Neural cell (in vitro differentiated cells): ENCODE measurements at regions not wholly inside any gene's neighbourhood (a gene's known extent, or its start where the extent isn't known, plus 50 kb on each side); places are given as distances from the start of the nearest gene placed in this dataset.

ENCODE experiments used
- H2AFZ ChIP-seq: fragments of 200-600, 300-800 bp; sonication (generic), shearing (Covaris generic); 2 replicates; pipeline ENCODE4 v1.6.0; 2014; ENCODE audit warnings: low read depth, mild to moderate bottlenecking, antibody characterized with exemption, low read length, moderate library complexity
- H3F3A ChIP-seq: fragments of 200-600 bp; shearing (Covaris generic); 2 replicates; pipeline ENCODE4 v1.6.1; 2016; ENCODE audit warnings: mild to moderate bottlenecking, moderate library complexity, mixed read lengths, antibody characterized with exemption, low read length; ENCODE audit not compliant: insufficient read depth, poor library complexity, severe bottlenecking
- H3K27ac ChIP-seq: fragments of 200-600, 300-800 bp; sonication (generic), shearing (Covaris generic); 2 replicates; pipeline ENCODE4 v1.5.1; 2014; ENCODE audit warnings: mild to moderate bottlenecking, low read length, moderate library complexity
- H3K27me3 ChIP-seq: fragments of 300-800, 200-600 bp; sonication (generic), shearing (Covaris generic); 2 replicates; pipeline ENCODE4 v1.6.0; 2014; ENCODE audit warnings: mild to moderate bottlenecking, low read depth, low read length, moderate library complexity; ENCODE audit not compliant: insufficient read depth
- H3K36me3 ChIP-seq: fragments of 300-800, 200-600 bp; sonication (generic), shearing (Covaris generic); 2 replicates; pipeline ENCODE4 v1.5.1; 2014; ENCODE audit warnings: mild to moderate bottlenecking, antibody characterized with exemption, low read length, moderate library complexity; ENCODE audit not compliant: insufficient read depth
- H3K4me2 ChIP-seq: fragments of 300-800, 200-600 bp; sonication (generic), shearing (Covaris generic); 2 replicates; pipeline ENCODE4 v1.6.0; 2014; ENCODE audit warnings: mild to moderate bottlenecking, low read length
- H3K4me3 ChIP-seq: fragments of 300-800, 200-600 bp; sonication (generic), shearing (Covaris generic); 2 replicates; pipeline ENCODE4 v1.5.1; 2014; ENCODE audit warnings: mild to moderate bottlenecking, low read length, moderate library complexity
- H3K79me2 ChIP-seq: fragments of 200-600 bp; shearing (Covaris generic); replicated peaks from 2 replicates; pipeline ENCODE4 v1.6.0; 2014; ENCODE audit warnings: mild to moderate bottlenecking, low read length, moderate library complexity; ENCODE audit not compliant: insufficient read depth
- H3K9ac ChIP-seq: fragments of 300-800, 200-600 bp; sonication (generic), shearing (Covaris generic); 2 replicates; pipeline ENCODE4 v1.6.1; 2016; ENCODE audit warnings: mild to moderate bottlenecking, low read length, mixed read lengths
- H3K9me2 ChIP-seq: fragments of 200-600 bp; shearing (Covaris generic); 2 replicates; pipeline ENCODE4 v1.6.1; 2016; ENCODE audit warnings: mild to moderate bottlenecking, low read length, mixed read lengths; ENCODE audit not compliant: insufficient read depth
- H3K9me3 ChIP-seq: fragments of 200-600, 300-800 bp; sonication (generic), shearing (Covaris generic); 2 replicates; pipeline ENCODE4 v1.6.1; 2016; ENCODE audit warnings: mild to moderate bottlenecking, mixed run types, low read length, moderate library complexity, mixed read lengths
- H4K20me1 ChIP-seq: fragments of 200-600 bp; shearing (Covaris generic); 2 replicates; pipeline ENCODE4 v1.6.1; 2016; ENCODE audit warnings: mild to moderate bottlenecking, mixed run types; ENCODE audit not compliant: insufficient read depth
- CTCF ChIP-seq: fragments of 450-650 bp; IDR thresholded peaks from 2 replicates; pipeline ENCODE4 v1.5.1; 2014; ENCODE audit warnings: antibody characterized with exemption, mild to moderate bottlenecking, moderate library complexity; ENCODE audit not compliant: poor library complexity, severe bottlenecking
- EP300 ChIP-seq: fragments of 450-650 bp; conservative IDR thresholded peaks from 2 replicates; pipeline ENCODE4 v1.6.1; 2014; ENCODE audit warnings: antibody characterized with exemption, mild to moderate bottlenecking, moderate library complexity; ENCODE audit not compliant: poor library complexity, severe bottlenecking
- EZH2 ChIP-seq: fragments of 200-600, 300-800 bp; shearing (Covaris generic), sonication (generic); IDR thresholded peaks from 2 replicates; pipeline ENCODE4 v1.6.1; 2014; ENCODE audit warnings: antibody characterized with exemption, low read length, borderline replicate concordance, mild to moderate bottlenecking; ENCODE audit not compliant: insufficient read depth, poor library complexity, severe bottlenecking
- MXI1 ChIP-seq: fragments of 450-650 bp; conservative IDR thresholded peaks from 2 replicates; pipeline ENCODE4 v1.6.1; 2014; ENCODE audit warnings: antibody characterized with exemption, mild to moderate bottlenecking; ENCODE audit not compliant: poor library complexity, severe bottlenecking
- POLR2AphosphoS5 ChIP-seq: IDR thresholded peaks from 2 replicates; pipeline ENCODE4 v1.6.1; 2012
- RAD21 ChIP-seq: fragments of 450-650 bp; conservative IDR thresholded peaks from 2 replicates; pipeline ENCODE4 v1.6.1; 2014; ENCODE audit warnings: antibody characterized with exemption, mild to moderate bottlenecking, moderate library complexity
- REST ChIP-seq: IDR thresholded peaks from 2 replicates; pipeline ENCODE4 v1.6.1; 2012; ENCODE audit warnings: borderline replicate concordance
- SMC3 ChIP-seq: fragments of 450-650 bp; conservative IDR thresholded peaks from 2 replicates; pipeline ENCODE4 v1.6.1; 2014; ENCODE audit warnings: antibody characterized with exemption, mild to moderate bottlenecking, moderate library complexity; ENCODE audit not compliant: poor library complexity
- TAF1 ChIP-seq: IDR thresholded peaks from 2 replicates; pipeline ENCODE4 v1.6.1; 2012; ENCODE audit warnings: low read depth

GRCh38 chr4:189767941-189768340 lies 172.7 kb upstream of the FRG1 start:
- Histone ChIP-seq H2AFZ (no peak overlapping the region), H3K36me3 (no peaks in the 10 kb centered on the region), H3K4me3 (no peak overlapping the region), H3K9me2 (no peaks in the 10 kb centered on the region), H3F3A (no peaks in the 10 kb centered on the region), H3K27me3 (no peaks in the 10 kb centered on the region), H4K20me1 (no peaks in the 10 kb centered on the region), H3K4me2 (no peak overlapping the region), H3K79me2 (no peaks in the 10 kb centered on the region), H3K9ac (no peak overlapping the region), H3K9me3 (no peaks in the 10 kb centered on the region), H3K27ac (no peak overlapping the region)
- TF ChIP-seq SMC3 (no peak), EP300 (no peak), TAF1 (no peak), RAD21 (no peak), REST (no peak), MXI1 (no peak), CTCF (no peak), POLR2AphosphoS5 (no peak), EZH2 (no peak)

- Histone ChIP-seq H3K79me2 (no peaks in the 10 kb centered on the region), H3K27ac (no peak overlapping the region), H3K4me3 (no peak overlapping the region), H3K36me3 (no peaks in the 10 kb centered on the region), H3F3A (no peaks in the 10 kb centered on the region), H3K9me2 (no peaks in the 10 kb centered on the region), H3K9ac (no peak overlapping the region), H3K27me3 (no peaks in the 10 kb centered on the region), H4K20me1 (no peaks in the 10 kb centered on the region), H3K4me2 (no peak overlapping the region), H3K9me3 (no peaks in the 10 kb centered on the region), H2AFZ (no peak overlapping the region)
- TF ChIP-seq MXI1 = no peak
- TF ChIP-seq REST = no peak
- TF ChIP-seq POLR2AphosphoS5 = no peak
- TF ChIP-seq RAD21 = no peak
- TF ChIP-seq CTCF = no peak
- no peak for TF ChIP-seq SMC3
- TF ChIP-seq EZH2 = no peak
- no peak for TF ChIP-seq TAF1
- TF ChIP-seq EP300 = no peak
These were observed 171.5 kb upstream of the FRG1 start for GRCh38 chr4:189769131-189769530.
